Activated CD4-positive, alpha-beta T cell treated with anti-CD3 and anti-CD28 coated beads for 48 hours (primary cell): ENCODE measurements at regions not wholly inside any gene's neighbourhood (a gene's known extent, or its start where the extent isn't known, plus 50 kb on each side); places are given as distances from the start of the nearest gene placed in this dataset.

Experiments
- DNase-seq: peaks from one replicate; pipeline ENCODE4 v3.0.0-alpha.2; 2020

DNA sequence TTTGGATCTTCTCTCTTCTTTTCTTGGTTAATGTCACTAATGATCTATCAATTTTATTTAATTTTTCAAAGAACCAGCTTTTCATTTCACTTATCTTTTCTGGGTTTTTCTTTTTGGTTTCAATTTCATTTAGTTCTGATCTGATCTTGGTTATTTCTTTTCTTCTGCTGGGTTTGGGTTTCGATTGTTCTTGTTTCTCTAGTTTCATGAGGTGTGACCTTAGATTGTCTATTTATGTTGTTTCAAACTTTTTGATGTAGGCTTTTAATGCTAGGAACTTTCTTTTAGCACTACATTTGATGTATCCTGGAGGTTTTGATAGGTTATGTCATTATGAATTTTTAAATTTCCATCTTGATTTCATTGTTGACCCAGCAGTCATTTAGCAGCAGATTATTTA, 142.3 kb downstream of the C11orf87 start:
- no peak for DNase-seq

DNA sequence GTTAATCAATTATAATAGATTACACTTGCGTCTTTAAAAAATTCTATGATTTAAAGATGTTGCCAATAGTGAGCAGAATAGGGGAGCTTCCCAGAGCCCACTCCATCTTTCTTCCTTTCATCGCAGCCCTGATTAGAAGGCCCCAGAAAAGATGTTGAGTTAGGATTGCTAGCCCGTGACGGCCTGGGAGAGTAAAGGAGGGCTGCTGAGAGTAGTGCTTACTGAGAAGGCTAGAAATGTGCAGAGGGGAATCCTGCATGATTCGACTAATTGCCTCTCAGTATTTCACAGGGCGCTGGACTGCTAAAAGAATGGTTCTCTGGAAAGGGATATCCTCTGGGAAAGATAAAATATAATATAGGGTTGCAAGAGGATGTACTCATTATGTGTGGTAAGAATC, 160.5 kb downstream of the C11orf87 start:
- DNase-seq = no peak

DNA sequence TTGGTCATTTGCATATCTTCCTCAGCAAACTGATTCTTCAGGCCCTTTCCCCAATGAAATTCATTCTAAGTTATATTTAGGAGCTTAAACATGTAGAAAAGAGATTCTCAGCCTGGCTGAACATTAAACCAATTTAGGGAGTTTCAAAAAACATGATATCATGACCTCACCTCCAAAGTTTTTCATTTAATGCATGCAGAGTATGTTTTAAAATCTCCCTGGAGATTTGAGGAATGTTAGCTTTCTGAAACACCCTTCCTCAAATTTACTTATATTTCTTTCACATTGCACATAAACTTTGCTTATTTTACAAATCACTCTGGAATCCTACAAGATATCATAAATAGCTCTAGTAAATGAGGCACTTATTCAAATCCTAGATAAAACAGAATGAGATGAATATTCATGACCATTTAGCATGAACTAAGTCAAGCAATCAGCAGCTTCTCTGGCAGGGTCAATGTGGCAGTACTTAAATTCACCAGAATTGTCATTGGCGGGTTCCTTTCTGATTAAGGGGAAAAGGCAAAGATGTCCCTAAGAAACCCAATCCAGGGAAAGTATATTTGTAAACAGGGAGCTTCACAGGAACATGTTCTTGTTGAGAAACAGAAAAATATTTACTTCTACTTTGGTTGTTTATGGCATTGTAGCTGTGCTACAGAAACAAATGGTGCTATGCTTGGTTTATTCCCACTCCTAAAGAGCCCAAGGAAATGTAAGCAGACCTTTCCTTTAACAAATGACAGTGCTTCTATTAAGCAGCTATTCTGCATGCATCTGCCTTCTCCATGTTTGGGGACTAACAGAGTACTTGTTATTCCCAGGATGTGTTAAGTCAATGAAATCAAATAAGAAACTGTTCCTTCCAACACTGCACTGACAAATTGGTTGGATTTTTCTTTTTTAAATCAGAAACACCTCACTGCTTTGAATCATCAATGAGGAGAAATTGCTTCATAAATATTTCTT, 162.3 kb downstream of the C11orf87 start:
- DNase-seq = no peak

DNA sequence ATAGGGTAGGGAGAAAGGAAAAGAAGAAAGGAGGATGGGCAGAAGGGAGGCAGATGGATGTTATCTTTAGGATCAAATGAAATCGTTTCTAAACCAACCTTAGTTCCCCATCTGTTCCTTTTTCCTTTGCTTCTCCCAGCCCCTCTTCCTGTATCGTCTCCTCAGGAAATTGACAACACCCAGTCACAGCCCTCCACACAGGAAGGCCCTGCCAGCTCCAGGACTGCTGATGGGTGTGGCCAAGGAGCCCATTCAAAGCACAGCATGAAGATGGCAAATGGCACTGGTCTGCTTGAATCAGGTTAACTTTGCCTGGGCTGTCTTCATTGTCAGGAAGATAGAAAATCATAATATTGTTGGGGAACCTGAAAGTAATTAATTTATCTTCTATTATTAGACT, 164.8 kb downstream of the C11orf87 start:
- no peak for DNase-seq

GRCh38 chr11:109590782-109591181, 168.8 kb downstream of the C11orf87 start:
- DNase-seq = no peak

- DNase-seq = no peak
Measured at GRCh38 chr11:109597336-109597735, 175.3 kb downstream of the C11orf87 start.

GRCh38 chr11:109604481-109605400, 182.8 kb downstream of the C11orf87 start:
- DNase-seq = no peak

DNA sequence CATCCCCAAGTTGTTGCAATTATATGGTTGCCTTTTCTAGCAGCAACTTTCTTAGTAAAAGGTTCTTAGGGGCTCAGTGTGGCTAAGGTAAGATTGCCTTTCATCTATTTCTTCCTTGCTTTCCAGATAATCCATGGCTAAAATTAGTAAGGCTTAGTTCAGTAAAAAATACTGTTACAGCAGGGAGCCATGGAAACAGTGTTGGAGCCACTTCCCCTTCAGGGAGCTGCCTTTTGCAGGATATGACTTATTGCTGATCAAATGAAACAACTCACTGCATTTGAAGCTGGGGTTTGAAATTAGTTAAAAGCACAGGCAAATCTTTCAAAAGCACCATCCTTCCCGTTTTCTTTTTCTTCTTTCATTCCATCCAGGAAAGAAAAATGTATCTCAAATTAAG, 184.3 kb downstream of the C11orf87 start:
- no peak for DNase-seq

DNA sequence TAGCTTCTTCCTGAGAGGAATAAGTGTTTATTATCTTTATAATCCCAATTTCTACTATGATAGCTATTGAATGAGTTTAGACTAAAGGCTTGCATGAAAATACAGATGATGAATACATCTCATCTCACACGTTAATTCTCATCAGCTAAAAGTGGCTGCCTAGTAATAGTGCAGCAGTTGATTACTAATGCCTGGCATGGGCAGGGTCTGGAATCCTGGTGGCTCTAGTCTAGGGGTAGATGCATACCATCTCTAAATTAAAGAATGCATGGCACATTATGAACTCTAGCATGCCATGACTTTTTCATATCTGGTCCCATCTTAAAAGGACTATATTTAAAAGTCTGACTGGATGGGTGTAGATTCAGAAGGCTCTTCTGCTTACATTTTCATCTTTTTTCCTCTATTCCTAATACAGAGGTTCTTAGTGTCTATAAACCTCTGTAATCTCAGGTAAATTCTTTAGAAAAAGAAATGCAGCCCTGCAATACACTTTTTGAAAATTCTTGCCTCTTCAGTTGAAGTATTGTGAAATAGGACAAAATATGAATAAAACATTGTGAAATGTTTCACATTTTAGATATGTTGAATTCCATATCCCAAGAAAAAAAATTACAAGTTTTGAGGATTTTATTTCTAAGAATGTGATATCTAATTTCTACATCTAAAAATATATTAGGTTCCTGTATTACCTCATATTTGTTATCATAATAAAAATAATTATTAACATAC, 187.6 kb downstream of the C11orf87 start:
- DNase-seq = no peak

- DNase-seq = no peak
Measured at GRCh38 chr11:109612496-109612895, 190.5 kb downstream of the C11orf87 start.

DNA sequence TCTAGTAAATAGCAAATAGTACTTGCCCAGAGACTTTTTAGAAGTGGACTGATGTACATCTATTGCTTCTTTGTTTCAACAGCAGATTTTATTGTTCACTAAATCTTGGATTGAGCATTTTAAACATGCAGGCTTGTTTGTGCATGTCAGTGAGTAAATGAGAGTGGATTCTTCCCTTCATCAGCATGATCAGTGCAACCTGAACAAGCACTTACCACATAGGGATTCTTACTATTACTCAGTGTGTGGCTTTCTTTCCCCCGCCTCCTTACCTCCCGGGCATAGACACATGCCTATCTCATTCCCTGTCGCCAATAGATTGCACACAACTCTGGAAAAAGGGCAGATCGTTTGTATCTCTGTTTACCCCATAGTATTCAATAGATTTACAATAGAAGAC, 197.5 kb downstream of the C11orf87 start:
- DNase-seq = no peak

- DNase-seq = no peak
Measured at GRCh38 chr11:109629734-109630133, 207.7 kb downstream of the C11orf87 start.

DNA sequence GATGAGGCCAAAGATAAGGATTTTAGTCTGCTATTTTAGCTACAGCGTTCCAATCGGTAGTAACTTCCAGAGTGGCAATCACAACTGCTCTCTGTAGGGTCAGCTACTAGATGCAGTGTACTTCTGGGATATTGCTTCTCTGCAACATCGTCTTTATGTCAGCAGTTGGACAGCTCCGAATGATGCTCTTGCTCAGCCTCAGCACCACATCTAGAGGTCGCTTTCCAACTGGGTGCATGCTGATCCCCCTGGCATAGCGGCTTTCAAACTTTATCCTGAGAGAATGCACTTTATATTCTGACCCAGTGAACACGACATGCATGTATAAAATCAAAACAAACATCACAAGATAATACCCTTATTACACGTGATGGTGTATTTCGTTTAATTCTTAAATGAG, 219.6 kb downstream of the C11orf87 start:
- no peak for DNase-seq

DNA sequence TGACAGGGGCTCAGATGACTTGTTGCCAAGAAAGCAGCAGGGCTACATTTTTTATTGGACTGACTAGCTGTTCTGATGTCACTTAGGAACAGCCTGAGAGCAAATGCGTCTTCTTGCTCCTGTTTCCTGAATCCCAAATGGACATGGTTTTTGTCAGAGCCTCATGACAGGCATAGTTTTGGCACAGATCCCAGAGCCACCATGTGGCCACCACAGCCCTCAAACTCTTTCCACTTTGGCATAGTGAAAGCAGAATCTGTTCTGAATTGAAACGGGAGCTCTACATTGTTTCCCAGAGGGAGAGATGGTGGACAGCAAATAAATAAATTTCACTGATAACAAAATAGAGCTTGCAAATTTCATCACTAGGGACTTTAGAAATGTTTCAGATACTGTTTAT, 222.2 kb downstream of the C11orf87 start:
- DNase-seq = no peak

- no peak for DNase-seq
Measured at GRCh38 chr11:109648804-109649203, 226.8 kb downstream of the C11orf87 start.

- DNase-seq = no peak
Measured at GRCh38 chr11:109654091-109654490, 232.1 kb downstream of the C11orf87 start.

- DNase-seq = no peak
Measured at GRCh38 chr11:109658190-109658589, 236.2 kb downstream of the C11orf87 start.

GRCh38 chr11:109667719-109668118, 245.7 kb downstream of the C11orf87 start:
- no peak for DNase-seq

DNA sequence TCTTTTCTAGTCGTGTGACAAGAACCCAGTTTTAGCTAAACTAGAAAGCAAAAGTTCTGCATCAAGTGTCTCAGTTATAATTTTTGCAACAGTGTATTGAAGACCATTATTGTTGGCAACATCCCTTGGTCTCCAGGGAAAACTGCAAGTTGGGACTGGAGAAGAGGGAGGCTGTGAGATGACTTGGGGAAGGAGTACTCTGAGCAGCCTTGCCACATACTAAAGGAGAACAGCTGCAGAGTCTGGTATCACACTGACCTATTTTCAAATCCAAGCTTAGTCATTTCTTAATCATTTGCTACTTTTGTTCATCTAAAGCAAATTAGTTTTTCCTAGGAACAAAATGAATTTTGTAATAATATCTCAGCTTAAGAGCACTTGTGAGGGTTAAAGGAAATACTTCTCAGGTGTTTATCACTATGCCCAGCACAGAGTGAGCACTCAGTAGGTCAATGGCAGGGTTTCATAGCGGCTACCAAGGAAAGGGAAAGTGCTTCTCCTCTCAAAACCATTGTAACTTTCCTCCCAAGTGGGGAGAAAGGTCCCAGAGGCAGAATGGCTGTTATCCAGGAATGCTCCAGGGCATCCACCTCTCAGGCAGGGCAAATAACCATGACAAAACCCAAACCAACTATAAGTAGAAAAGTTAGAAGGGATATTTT, 247.1 kb downstream of the C11orf87 start:
- DNase-seq = no peak

- no peak for DNase-seq
Measured at GRCh38 chr11:109677231-109677630, 255.2 kb downstream of the C11orf87 start.

GRCh38 chr11:109677876-109678275, 255.9 kb downstream of the C11orf87 start:
- DNase-seq = no peak

DNA sequence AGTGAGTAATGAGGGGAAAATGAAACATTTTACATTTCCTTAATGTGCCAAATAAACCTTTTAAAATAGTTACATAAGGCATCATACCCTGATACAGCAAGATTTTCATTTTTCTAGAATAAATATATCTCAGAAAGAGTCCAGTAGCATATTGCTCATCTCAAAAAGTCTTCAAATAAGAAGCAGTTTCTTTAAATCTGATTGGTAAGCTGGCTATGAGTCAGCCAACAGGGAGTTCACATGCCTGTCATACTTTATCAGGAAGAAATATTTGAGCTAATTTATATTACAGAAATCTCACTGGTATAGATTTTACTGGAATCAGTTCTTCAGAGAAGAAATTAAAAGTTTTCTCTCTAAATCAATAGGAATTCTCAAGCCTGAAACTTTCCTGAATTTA, 258.1 kb downstream of the C11orf87 start:
- DNase-seq = no peak
